Peyer's patch (tissue), 4 donors: ENCODE measurements at regions not wholly inside any gene's neighbourhood (a gene's known extent, or its start where the extent isn't known, plus 50 kb on each side); places are given as distances from the start of the nearest gene placed in this dataset.

Source experiments
- DNase-seq, 3 donors: peaks; one replicate each; pipeline ENCODE4 v3.0.0-alpha.2; 2017 to 2019
- H3K27ac ChIP-seq, 4 donors: fragments of 200-600 bp; sonication (generic); one replicate each; pipeline ENCODE4 v1.5.1; 2016 to 2019
- H3K27me3 ChIP-seq, 2 donors: fragments of 200-600 bp; sonication (generic); one replicate each; pipeline ENCODE4 v1.5.1; 2019
- H3K36me3 ChIP-seq, 3 donors: fragments of 200-600 bp; sonication (generic); one replicate each; pipeline ENCODE4 v1.5.1; 2016 to 2019
- H3K4me1 ChIP-seq, 4 donors: fragments of 200-600 bp; sonication (generic); one replicate each; pipeline ENCODE4 v1.5.1; 2016 to 2019
- H3K4me3 ChIP-seq, 4 donors: fragments of 200-600 bp; sonication (generic); 1 replicate in 3 of 4; 2 replicates in 1 of 4; pipeline ENCODE4 v1.5.1; 2016 to 2019; ENCODE audit warnings: mild to moderate bottlenecking in 1 of 4
- H3K9me3 ChIP-seq, 4 donors: fragments of 200-600 bp; sonication (generic); one replicate each; pipeline ENCODE4 v1.5.1; 2016 to 2019; ENCODE audit warnings: mild to moderate bottlenecking in 1 of 4
- POLR2A ChIP-seq, 2 donors: fragments of 450-650 bp; IDR thresholded peaks; one replicate each; pipeline ENCODE4 v1.5.1; 2017; ENCODE audit warnings: antibody characterized with exemption in 2 of 2, mild to moderate bottlenecking in 2 of 2, moderate library complexity in 2 of 2
- TF ChIP-seq, protein P1 (sequence below), 6 experiments: fragments of 450-650 bp in 4 of 6; fragments of 200-600 bp in 2 of 6; sonication (generic) in 1 of 6; IDR thresholded peaks; one replicate each; pipeline ENCODE4 v1.5.1; 2017 to 2019; ENCODE audit warnings: antibody characterized with exemption in 6 of 6, mild to moderate bottlenecking in 3 of 6, moderate library complexity in 1 of 6

DNA sequence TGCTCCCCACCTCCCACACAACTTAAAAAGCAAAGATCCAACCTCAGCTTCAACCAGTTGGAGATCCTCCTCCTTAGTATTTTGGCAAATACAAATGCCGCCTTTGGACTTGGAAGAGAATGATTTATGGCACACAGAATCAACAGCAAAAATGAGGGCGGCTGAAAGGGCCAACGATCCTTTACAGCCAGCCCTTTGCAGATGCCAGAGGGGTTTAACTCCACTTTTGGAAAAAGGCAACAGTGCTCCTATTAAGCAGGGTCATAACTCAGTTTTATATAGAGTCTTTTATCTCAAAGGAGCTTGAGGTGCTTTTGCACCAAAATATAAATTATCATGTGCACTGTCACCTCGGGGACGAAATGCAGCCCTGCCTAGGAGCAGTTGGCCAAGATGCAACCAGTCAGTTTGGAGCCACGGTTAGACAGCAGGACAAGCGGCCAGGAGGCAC, 56.7 kb upstream of the JCAD start:
- Histone ChIP-seq H3K27ac (no peak overlapping the region), H3K27me3 (no peaks in the 10 kb centered on the region), H3K36me3 (no peaks in the 10 kb centered on the region), H3K4me3 (no peak overlapping the region), H3K9me3 (no peaks in the 10 kb centered on the region), H3K4me1 (no peaks in the 10 kb centered on the region)
- TF ChIP-seq, protein P1, sequence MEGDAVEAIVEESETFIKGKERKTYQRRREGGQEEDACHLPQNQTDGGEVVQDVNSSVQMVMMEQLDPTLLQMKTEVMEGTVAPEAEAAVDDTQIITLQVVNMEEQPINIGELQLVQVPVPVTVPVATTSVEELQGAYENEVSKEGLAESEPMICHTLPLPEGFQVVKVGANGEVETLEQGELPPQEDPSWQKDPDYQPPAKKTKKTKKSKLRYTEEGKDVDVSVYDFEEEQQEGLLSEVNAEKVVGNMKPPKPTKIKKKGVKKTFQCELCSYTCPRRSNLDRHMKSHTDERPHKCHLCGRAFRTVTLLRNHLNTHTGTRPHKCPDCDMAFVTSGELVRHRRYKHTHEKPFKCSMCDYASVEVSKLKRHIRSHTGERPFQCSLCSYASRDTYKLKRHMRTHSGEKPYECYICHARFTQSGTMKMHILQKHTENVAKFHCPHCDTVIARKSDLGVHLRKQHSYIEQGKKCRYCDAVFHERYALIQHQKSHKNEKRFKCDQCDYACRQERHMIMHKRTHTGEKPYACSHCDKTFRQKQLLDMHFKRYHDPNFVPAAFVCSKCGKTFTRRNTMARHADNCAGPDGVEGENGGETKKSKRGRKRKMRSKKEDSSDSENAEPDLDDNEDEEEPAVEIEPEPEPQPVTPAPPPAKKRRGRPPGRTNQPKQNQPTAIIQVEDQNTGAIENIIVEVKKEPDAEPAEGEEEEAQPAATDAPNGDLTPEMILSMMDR (IDR thresholded peaks at IDR 0.05) = no peak
- TF ChIP-seq POLR2A (IDR thresholded peaks at IDR 0.05) = no peak
- no peak for DNase-seq

DNA sequence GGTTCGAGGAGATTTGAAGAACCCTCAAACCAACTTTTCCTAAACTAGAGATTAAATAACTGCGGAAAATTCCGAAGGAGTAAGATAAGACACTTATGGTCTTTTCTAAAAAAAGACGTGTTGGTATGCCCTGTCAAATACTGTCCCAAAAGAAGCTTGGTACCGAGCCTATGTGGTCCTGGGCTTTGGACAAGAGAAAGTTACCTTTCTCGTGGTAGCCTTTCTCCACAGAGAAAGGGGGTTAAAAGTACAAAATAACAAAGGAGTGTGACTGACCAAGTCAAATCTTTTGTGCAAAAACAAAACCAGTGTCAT, 56.2 kb upstream of the JCAD start:
- DNase-seq = no peak
- H3K4me3 ChIP-seq = no peak overlapping the region
- H3K27me3 ChIP-seq = no peaks in the 10 kb centered on the region
- TF ChIP-seq, protein P1 (IDR thresholded peaks at IDR 0.05) = no peak
- no peak for TF ChIP-seq POLR2A (IDR thresholded peaks at IDR 0.05)
- no peaks in the 10 kb centered on the region for H3K9me3 ChIP-seq
- no peaks in the 10 kb centered on the region for H3K36me3 ChIP-seq
- no peak overlapping the region for H3K27ac ChIP-seq
- no peaks in the 10 kb centered on the region for H3K4me1 ChIP-seq

DNA sequence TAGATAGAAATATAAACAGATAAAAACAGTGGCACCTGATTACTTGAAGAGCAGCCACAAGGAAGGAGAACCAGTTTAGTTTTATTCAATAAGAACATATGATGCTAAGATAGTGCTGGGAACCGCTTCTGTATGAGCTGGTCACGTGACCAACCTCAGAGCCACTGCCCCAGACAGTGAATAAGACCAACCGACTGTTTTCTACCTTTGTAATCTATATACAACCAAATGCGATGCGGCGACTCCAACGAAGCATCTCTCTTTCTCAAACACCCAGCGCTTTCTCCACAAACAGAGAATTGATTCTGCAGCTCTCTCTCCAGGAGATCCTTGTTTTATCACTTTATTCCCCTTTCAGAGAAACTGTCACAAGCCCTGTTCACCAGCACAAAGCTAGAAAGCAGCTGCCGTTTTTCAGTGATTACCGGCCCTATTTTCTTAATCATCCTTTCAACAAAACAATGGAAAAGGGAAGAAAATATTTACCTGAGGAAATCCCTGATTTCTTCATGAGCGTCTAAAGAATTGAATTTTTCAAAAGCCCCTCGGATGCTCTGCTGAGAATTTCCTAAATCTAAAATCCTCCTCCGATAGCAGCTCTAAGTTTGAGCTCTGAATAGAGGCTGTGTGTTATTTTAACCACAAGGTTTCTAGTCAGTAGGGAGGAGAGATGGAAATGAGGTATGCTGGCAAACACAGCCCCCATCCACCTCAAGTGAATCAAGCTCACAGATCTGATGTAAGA, 55.7 kb upstream of the JCAD start:
- Histone ChIP-seq H3K9me3 (no peaks in the 10 kb centered on the region), H3K27ac (no peak overlapping the region), H3K4me1 (no peaks in the 10 kb centered on the region), H3K27me3 (no peaks in the 10 kb centered on the region), H3K4me3 (no peak overlapping the region), H3K36me3 (no peaks in the 10 kb centered on the region)
- TF ChIP-seq, protein P1 (IDR thresholded peaks at IDR 0.05) = no peak
- TF ChIP-seq POLR2A (IDR thresholded peaks at IDR 0.05) = no peak
- DNase-seq = no peak

DNA sequence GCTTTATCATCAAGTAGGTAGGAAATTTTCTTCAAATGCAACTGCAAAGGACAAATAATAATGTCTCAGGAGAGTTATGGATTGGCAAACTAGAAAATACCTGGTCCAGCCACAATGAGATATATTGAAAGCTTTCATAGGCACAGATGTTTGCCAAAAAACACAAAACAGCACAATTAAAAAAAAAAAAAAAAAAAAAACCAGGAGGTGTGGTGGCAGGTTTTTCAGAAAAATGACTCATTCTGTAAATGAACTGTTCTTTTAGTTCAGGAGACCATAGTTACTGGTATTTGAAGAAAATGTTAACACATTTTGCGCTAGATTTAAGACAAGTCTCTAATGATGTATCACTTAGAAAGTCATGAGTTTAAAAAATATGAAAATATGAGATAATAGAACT, 55.0 kb upstream of the JCAD start:
- Histone ChIP-seq H3K27me3 (no peaks in the 10 kb centered on the region), H3K9me3 (no peaks in the 10 kb centered on the region), H3K4me1 (no peaks in the 10 kb centered on the region), H3K36me3 (no peaks in the 10 kb centered on the region), H3K4me3 (no peak overlapping the region), H3K27ac (no peak overlapping the region)
- TF ChIP-seq POLR2A (IDR thresholded peaks at IDR 0.05) = no peak
- TF ChIP-seq, protein P1 (IDR thresholded peaks at IDR 0.05) = no peak
- DNase-seq = no peak

DNA sequence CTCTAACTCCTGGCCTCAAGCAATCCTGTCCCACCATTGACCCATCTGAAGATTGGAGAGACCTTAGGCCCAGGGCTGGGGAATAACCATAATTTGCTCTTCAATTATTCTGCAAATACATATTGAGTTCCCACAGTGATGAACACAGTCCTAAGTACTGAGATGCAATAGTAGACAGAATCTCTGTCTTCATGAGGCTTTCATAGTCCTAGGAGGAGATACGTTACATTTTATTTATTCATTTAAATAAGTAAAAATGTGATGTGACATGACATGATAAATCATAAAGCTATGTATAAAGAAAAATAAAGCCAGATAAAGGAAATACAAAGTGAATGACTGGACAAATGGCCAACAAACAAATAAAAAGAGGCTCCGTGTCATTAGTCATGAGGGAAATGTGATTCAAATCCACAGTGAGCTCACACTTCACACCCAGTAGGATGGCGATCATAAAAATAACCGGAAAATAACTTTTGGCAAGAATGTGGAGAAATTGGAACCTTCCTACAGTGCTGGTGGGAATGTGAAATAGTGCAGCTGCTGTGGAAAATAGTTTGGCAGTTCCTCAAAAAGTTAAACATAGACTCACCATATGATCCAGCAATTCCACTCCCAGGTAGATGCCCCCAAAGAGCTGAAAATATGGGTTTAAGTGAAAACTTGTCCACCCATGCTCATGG, 52.1 kb upstream of the JCAD start:
- H3K9me3 ChIP-seq = no peaks in the 10 kb centered on the region
- H3K4me3 ChIP-seq = no peak overlapping the region
- DNase-seq = no peak
- TF ChIP-seq, protein P1 (IDR thresholded peaks at IDR 0.05) = no peak
- no peak for TF ChIP-seq POLR2A (IDR thresholded peaks at IDR 0.05)
- no peaks in the 10 kb centered on the region for H3K4me1 ChIP-seq
- H3K27me3 ChIP-seq = no peaks in the 10 kb centered on the region
- H3K36me3 ChIP-seq = no peaks in the 10 kb centered on the region
- no peak overlapping the region for H3K27ac ChIP-seq
